Progenitor cell of endocrine pancreas (in vitro differentiated cells): ENCODE measurements at regions not wholly inside any gene's neighbourhood (a gene's known extent, or its start where the extent isn't known, plus 50 kb on each side); places are given as distances from the start of the nearest gene placed in this dataset.

Experiments used
- DNase-seq: peaks from one replicate; pipeline ENCODE4 v3.0.0; 2021; ENCODE audit warnings: low spot score; ENCODE audit not compliant: unreplicated experiment
- H3K27ac Mint-ChIP-seq: 2 replicates; pipeline ENCODE4 v1.8.0; 2021; ENCODE audit warnings: mild to moderate bottlenecking, moderate library complexity, mixed read lengths
- H3K27me3 Mint-ChIP-seq: 2 replicates; pipeline ENCODE4 v1.8.0; 2021; ENCODE audit warnings: mixed read lengths
- H3K36me3 Mint-ChIP-seq: 2 replicates; pipeline ENCODE4 v1.8.0; 2022; ENCODE audit warnings: mixed read lengths; ENCODE audit not compliant: insufficient read depth
- H3K4me1 Mint-ChIP-seq: 2 replicates; pipeline ENCODE4 v1.8.0; 2021; ENCODE audit warnings: low read depth, mixed read lengths
- H3K4me3 Mint-ChIP-seq: 2 replicates; pipeline ENCODE4 v1.8.0; 2021; ENCODE audit warnings: low read depth, mild to moderate bottlenecking, moderate library complexity, mixed read lengths
- H3K9me3 Mint-ChIP-seq: 2 replicates; pipeline ENCODE4 v1.8.0; 2021; ENCODE audit warnings: low read depth, mixed read lengths
- CTCF ChIP-seq: fragments of 200-600 bp; sonication (generic); IDR thresholded peaks from one replicate; pipeline ENCODE4 v1.5.0; 2021; ENCODE audit warnings: antibody characterized with exemption, mild to moderate bottlenecking; ENCODE audit not compliant: unreplicated experiment

DNA sequence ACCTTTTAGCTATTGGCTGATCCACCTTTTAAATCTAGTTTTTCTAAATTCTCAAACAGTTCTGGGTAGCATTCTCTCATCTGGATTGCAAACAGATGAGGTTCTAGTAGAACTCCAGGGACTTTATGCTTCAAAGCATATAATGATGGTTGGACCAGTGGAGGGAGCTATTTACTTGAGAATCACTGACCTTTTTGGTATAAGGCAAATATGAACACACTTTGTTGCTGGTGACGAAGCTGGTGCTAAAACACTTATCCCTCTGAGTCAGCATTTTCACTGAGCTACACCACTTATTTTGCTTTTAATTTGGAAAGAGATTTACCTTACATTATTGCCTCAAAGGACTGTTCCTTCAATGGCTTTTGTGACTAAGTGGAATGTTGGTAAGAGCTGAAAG is 58.6 kb upstream of the SLITRK3 start:
- no peaks in the 10 kb centered on the region for H3K36me3 Mint-ChIP-seq
- DNase-seq = no peak
- H3K27me3 Mint-ChIP-seq = no peaks in the 10 kb centered on the region
- H3K4me3 Mint-ChIP-seq = no peak overlapping the region
- H3K4me1 Mint-ChIP-seq = peaks cover 2% of the 10 kb centered on the region
- H3K27ac Mint-ChIP-seq = peak overlapping the region; percentile 57
- TF ChIP-seq CTCF = peak; percentile 56
- no peaks in the 10 kb centered on the region for H3K9me3 Mint-ChIP-seq
